H1 (cell line): ENCODE measurements at regions not wholly inside any gene's neighbourhood (a gene's known extent, or its start where the extent isn't known, plus 50 kb on each side); places are given as distances from the start of the nearest gene placed in this dataset.

Experiments
- CTCF ChIA-PET: fragments of 300-600 bp; sonication (Branson Sonifier 250); formaldehyde crosslinking; loops from one replicate; lab custom pipeline; 2021; ENCODE audit not compliant: partially characterized antibody; lab: Charles Lee
- POLR2A ChIA-PET: fragments of 300-600 bp; sonication (Branson Sonifier 250); formaldehyde crosslinking; loops from one replicate; lab custom pipeline; 2021; ENCODE audit warnings: inconsistent platforms; ENCODE audit not compliant: partially characterized antibody; lab: Charles Lee
- DNase-seq, 2 experiments: peaks; one replicate each; pipeline versions ENCODE4 v3.0.0 to v3.0.0-alpha.2; 2010 to 2022; ENCODE audit warnings: low spot score in 2 of 2, low read depth in 1 of 2, mixed read lengths in 1 of 2
- FAIRE-seq: peaks from 2 replicates; lab custom pipeline; 2011; peaks lifted over from hg19 to GRCh38; lab: Jason Lieb, UNC
- H2AFZ ChIP-seq: 2 replicates; pipeline ENCODE4 v1.8.1; 2012; ENCODE audit warnings: low read length, inconsistent platforms
- H2AK5ac ChIP-seq: 2 replicates; pipeline ENCODE4 v1.6.1; 2013; ENCODE audit warnings: low read depth, low read length
- H2BK120ac ChIP-seq: replicated peaks from 2 replicates; pipeline ENCODE3; 2013; ENCODE audit warnings: low read depth, low read length, inconsistent platforms
- H2BK12ac ChIP-seq: 2 replicates; pipeline ENCODE4 v1.6.1; 2013; ENCODE audit warnings: low read depth, low read length
- H2BK15ac ChIP-seq: 2 replicates; pipeline ENCODE4 v1.6.1; 2013; ENCODE audit warnings: low read length
- H2BK20ac ChIP-seq: 2 replicates; pipeline ENCODE4 v1.6.1; 2013; ENCODE audit warnings: low read length
- H2BK5ac ChIP-seq: 2 replicates; pipeline ENCODE4 v1.6.1; 2013; ENCODE audit warnings: low read depth, low read length
- H3K14ac ChIP-seq: 2 replicates; pipeline ENCODE4 v1.6.1; 2013; ENCODE audit warnings: inconsistent platforms; ENCODE audit not compliant: insufficient read length
- H3K18ac ChIP-seq: 2 replicates; pipeline ENCODE4 v1.6.1; 2013; ENCODE audit warnings: low read length; ENCODE audit errors: extremely low read depth
- H3K23ac ChIP-seq: 2 replicates; pipeline ENCODE4 v1.6.1; 2013; ENCODE audit warnings: inconsistent platforms; ENCODE audit not compliant: insufficient read length
- H3K23me2 ChIP-seq: 2 replicates; pipeline ENCODE4 v1.6.1; 2013; ENCODE audit warnings: low read depth, low read length
- H3K27ac ChIP-seq: 2 replicates; pipeline ENCODE4 v1.6.1; 2011; ENCODE audit warnings: low read depth, low read length, inconsistent platforms
- H3K27me3 ChIP-seq, 4 experiments: replicated peaks in 1 of 4; 1 replicate in 1 of 4; 2 replicates in 3 of 4; pipeline versions ENCODE4 v1.6.1 to v1.8.1; 2011 to 2013; ENCODE audit warnings: low read length in 3 of 4, mild to moderate bottlenecking in 3 of 4, inconsistent platforms in 2 of 4, mixed read lengths in 2 of 4, moderate library complexity in 1 of 4; ENCODE audit not compliant: control insufficient read depth in 3 of 4, insufficient read depth in 3 of 4; ENCODE audit errors: extremely low read depth in 1 of 4
- H3K36me3 ChIP-seq, 4 experiments: 2 replicates each; pipeline versions ENCODE4 v1.6.1 to v1.8.1; 2011 to 2013; ENCODE audit warnings: mild to moderate bottlenecking in 4 of 4, low read length in 3 of 4, moderate library complexity in 2 of 4, control low read depth in 1 of 4, inconsistent platforms in 1 of 4; ENCODE audit not compliant: insufficient read depth in 4 of 4, control insufficient read depth in 2 of 4
- H3K4ac ChIP-seq: replicated peaks from 2 replicates; pipeline ENCODE3; 2013; ENCODE audit warnings: low read length, low read depth, mixed read lengths, inconsistent platforms; ENCODE audit not compliant: insufficient read length
- H3K4me1 ChIP-seq, 4 experiments: replicated peaks in 1 of 4; 1 replicate in 1 of 4; 2 replicates in 3 of 4; pipeline versions ENCODE4 v1.6.1 to v1.8.1; 2011 to 2013; ENCODE audit warnings: low read length in 3 of 4, inconsistent platforms in 2 of 4, mixed read lengths in 1 of 4; ENCODE audit not compliant: insufficient read depth in 4 of 4, control insufficient read depth in 3 of 4
- H3K4me2 ChIP-seq, 2 experiments: 2 replicates each; pipeline versions ENCODE4 v1.6.1 to v1.8.1; 2011 to 2013; ENCODE audit warnings: low read depth in 2 of 2, low read length in 2 of 2, control low read depth in 1 of 2, inconsistent platforms in 1 of 2, mild to moderate bottlenecking in 1 of 2; ENCODE audit not compliant: insufficient read depth in 1 of 2
- H3K4me3 ChIP-seq, 4 experiments: fragments of 200-600, 300-600 bp in 1 of 4; sonication (generic), shearing (Covaris generic), sonication (Bioruptor Twin) in 1 of 4; 2 replicates each; pipeline versions ENCODE4 v1.5.1 to v1.8.1; 2011 to 2016; ENCODE audit warnings: low read length in 4 of 4, low read depth in 3 of 4, control low read depth in 2 of 4, inconsistent platforms in 2 of 4, mild to moderate bottlenecking in 2 of 4, mixed read lengths in 1 of 4, moderate library complexity in 1 of 4; ENCODE audit not compliant: insufficient read depth in 2 of 4; ENCODE audit errors: extremely low read depth in 1 of 4
- H3K56ac ChIP-seq: replicated peaks from 2 replicates; pipeline ENCODE3; 2013; ENCODE audit warnings: low read depth, mild to moderate bottlenecking, mixed read lengths, low read length, inconsistent platforms; ENCODE audit not compliant: insufficient read length
- H3K79me1 ChIP-seq: 2 replicates; pipeline ENCODE4 v1.6.1; 2013; ENCODE audit warnings: low read depth, low read length, control low read depth
- H3K79me2 ChIP-seq, 2 experiments: 2 replicates each; pipeline versions ENCODE4 v1.6.1 to v1.8.1; 2012 to 2013; ENCODE audit warnings: low read length in 2 of 2, mild to moderate bottlenecking in 2 of 2, inconsistent platforms in 1 of 2; ENCODE audit not compliant: insufficient read depth in 2 of 2, control insufficient read depth in 1 of 2
- H3K9ac ChIP-seq, 4 experiments: replicated peaks in 1 of 4; 1 replicate in 1 of 4; 2 replicates in 3 of 4; pipeline versions ENCODE4 v1.6.1 to v1.8.1; 2011 to 2013; ENCODE audit warnings: low read depth in 3 of 4, low read length in 3 of 4, control low read depth in 2 of 4, mild to moderate bottlenecking in 2 of 4, moderate library complexity in 2 of 4, inconsistent platforms in 1 of 4; ENCODE audit errors: extremely low read depth in 1 of 4
- H3K9me3 ChIP-seq, 2 experiments: 2 replicates each; pipeline versions ENCODE4 v1.6.1 to v1.8.1; 2012 to 2013; ENCODE audit warnings: mild to moderate bottlenecking in 2 of 2, moderate library complexity in 2 of 2, control low read depth in 1 of 2, inconsistent platforms in 1 of 2, low read depth in 1 of 2, low read length in 1 of 2, mixed read lengths in 1 of 2; ENCODE audit not compliant: insufficient read depth in 2 of 2
- H4K20me1 ChIP-seq, 2 experiments: replicated peaks in 1 of 2; 2 replicates each; pipeline versions ENCODE3 to v1.8.1; 2011 to 2013; ENCODE audit warnings: inconsistent platforms in 2 of 2, low read length in 2 of 2, mild to moderate bottlenecking in 1 of 2; ENCODE audit not compliant: insufficient read depth in 2 of 2, control insufficient read depth in 1 of 2
- H4K5ac ChIP-seq: 2 replicates; pipeline ENCODE4 v1.6.1; 2013; ENCODE audit warnings: low read length, low read depth, mixed read lengths, inconsistent platforms; ENCODE audit not compliant: insufficient read length
- H4K8ac ChIP-seq: 2 replicates; pipeline ENCODE4 v1.8.0; 2013; ENCODE audit warnings: mild to moderate bottlenecking, moderate library complexity, low read length, inconsistent platforms; ENCODE audit not compliant: insufficient read depth; ENCODE audit errors: extremely low read depth
- H4K91ac ChIP-seq: replicated peaks from 2 replicates; pipeline ENCODE3; 2013; ENCODE audit warnings: low read length, mixed read lengths, inconsistent platforms; ENCODE audit not compliant: insufficient read length
- HDAC2 ChIP-seq, 2 experiments: fragments of 300-600 bp in 1 of 2; sonication (generic) in 1 of 2; IDR thresholded peaks; 2 replicates each; pipeline ENCODE4 v1.6.1; 2011 to 2012; ENCODE audit warnings: low read depth in 2 of 2, low read length in 2 of 2, mild to moderate bottlenecking in 2 of 2, moderate library complexity in 2 of 2, borderline replicate concordance in 1 of 2, inconsistent platforms in 1 of 2
- JUND ChIP-seq: IDR thresholded peaks from 2 replicates; pipeline ENCODE4 v1.6.1; 2011; ENCODE audit warnings: mild to moderate bottlenecking, improper control_type of control experiment, low read length
- SIN3A ChIP-seq, 2 experiments: IDR thresholded peaks in 1 of 2; conservative IDR thresholded peaks in 1 of 2; 2 replicates each; pipeline ENCODE4 v1.6.1; 2011 to 2012; ENCODE audit warnings: low read length in 2 of 2, improper control_type of control experiment in 1 of 2, low read depth in 1 of 2, mild to moderate bottlenecking in 1 of 2
- WGBS, 2 experiments: shearing (Covaris generic) in 1 of 2; methylation state at CpG; one replicate each; pipeline versions ENCODE4 v1.1.6 to v1.1.7; 2013 to 2015; ENCODE audit warnings: low lambda C conversion rate in 2 of 2, mixed read lengths in 2 of 2, inconsistent platforms in 1 of 2, low coverage in 1 of 2, missing lambda C conversion rate in 1 of 2; ENCODE audit not compliant: insufficient replicate concordance in 2 of 2, insufficient coverage in 1 of 2, insufficient read length in 1 of 2; ENCODE audit errors: extremely low coverage in 1 of 2, missing lambda C conversion rate in 1 of 2; 5-methylcytosine and 5-hydroxymethylcytosine counted together
- TF ChIP-seq, protein P1 (sequence below): IDR thresholded peaks from 2 replicates; pipeline ENCODE4 v1.6.1; 2012; ENCODE audit warnings: low read length, inconsistent platforms

GRCh38 chr2:144780983-144781382 lies 261.1 kb upstream of the ZEB2 start:
- no peak overlapping the region for H3K56ac ChIP-seq
- CTCF ChIA-PET, result interaction anchor here (0.7 kb wide), 2 partner anchors 146 to 450 kb away, joined by 4 to 5 read pairs; no protein-coding TSS in a partner anchor

More at GRCh38 chr2:144780983-144781382, 261.1 kb upstream of the ZEB2 start:
- no peak overlapping the region for H2AK5ac ChIP-seq
- H3K79me1 ChIP-seq, result no peaks in the 10 kb centered on the region
- no peak for TF ChIP-seq JUND
- TF ChIP-seq, protein P1, sequence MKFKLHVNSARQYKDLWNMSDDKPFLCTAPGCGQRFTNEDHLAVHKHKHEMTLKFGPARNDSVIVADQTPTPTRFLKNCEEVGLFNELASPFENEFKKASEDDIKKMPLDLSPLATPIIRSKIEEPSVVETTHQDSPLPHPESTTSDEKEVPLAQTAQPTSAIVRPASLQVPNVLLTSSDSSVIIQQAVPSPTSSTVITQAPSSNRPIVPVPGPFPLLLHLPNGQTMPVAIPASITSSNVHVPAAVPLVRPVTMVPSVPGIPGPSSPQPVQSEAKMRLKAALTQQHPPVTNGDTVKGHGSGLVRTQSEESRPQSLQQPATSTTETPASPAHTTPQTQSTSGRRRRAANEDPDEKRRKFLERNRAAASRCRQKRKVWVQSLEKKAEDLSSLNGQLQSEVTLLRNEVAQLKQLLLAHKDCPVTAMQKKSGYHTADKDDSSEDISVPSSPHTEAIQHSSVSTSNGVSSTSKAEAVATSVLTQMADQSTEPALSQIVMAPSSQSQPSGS, result no peak
- TF ChIP-seq SIN3A (conservative IDR thresholded peaks at IDR 0.05 in 1 of 2, IDR thresholded peaks at IDR 0.05 in 1 of 2; ENCODE audit: low read depth in 1 of 2, low read length in 2 of 2), result no peak
- TF ChIP-seq HDAC2 (IDR thresholded peaks at IDR 0.05; ENCODE audit: borderline replicate concordance in 1 of 2, low read depth in 2 of 2, low read length in 2 of 2), result no peak
- TF ChIP-seq, all 59 proteins: peak for 0
- no peak overlapping the region for H3K23ac ChIP-seq
- H4K5ac ChIP-seq, result no peak overlapping the region
- no peak overlapping the region for H3K4me2 ChIP-seq
- no peaks in the 10 kb centered on the region for H3K36me3 ChIP-seq
- DNase-seq (no peak), FAIRE-seq (peak; percentile 13)
- peaks cover 0 to 1% (median 0%) of the 10 kb centered on the region in 4 experiments; a peak in 1 of 7 replicates for H3K27me3 ChIP-seq
- no peaks in the 10 kb centered on the region for H3K4me1 ChIP-seq
- H3K4ac ChIP-seq, result no peak overlapping the region
- H2BK20ac ChIP-seq, result no peak overlapping the region
- 83% methylated on average over 3 of the region's 3 CpGs; no CpG with 5 or more reads in 1 of the 2 experiments for WGBS, 2 experiments
- H3K14ac ChIP-seq, result no peak overlapping the region
- H3K79me2 ChIP-seq, result no peaks in the 10 kb centered on the region
- H3K9me3 ChIP-seq, result no peaks in the 10 kb centered on the region
- H2BK12ac ChIP-seq, result no peak overlapping the region
- H2AFZ ChIP-seq, result no peak overlapping the region
- H3K27ac ChIP-seq, result no peak overlapping the region
- no peak overlapping the region for H3K9ac ChIP-seq
- no peak overlapping the region for H3K18ac ChIP-seq
- no peaks in the 10 kb centered on the region; the same call in 1 of the 2 replicates for H3K23me2 ChIP-seq
- H2BK15ac ChIP-seq, result no peak overlapping the region
- no peaks in the 10 kb centered on the region for H4K20me1 ChIP-seq
- H2BK5ac ChIP-seq, result no peak overlapping the region
- no peak overlapping the region for H3K4me3 ChIP-seq
- POLR2A ChIA-PET, result no interaction called here
- no peak overlapping the region for H4K8ac ChIP-seq
- no peak overlapping the region for H4K91ac ChIP-seq
- H2BK120ac ChIP-seq, result no peak overlapping the region
